Cardiac muscle cell (in vitro differentiated cells and primary cell): ENCODE measurements at regions not wholly inside any gene's neighbourhood (a gene's known extent, or its start where the extent isn't known, plus 50 kb on each side); places are given as distances from the start of the nearest gene placed in this dataset.

Experiments used
- DNase-seq, 2 donors: peaks; one replicate each; pipeline versions ENCODE4 v3.0.0 to v3.0.0-alpha.2; 2010 to 2017; ENCODE audit warnings: low read depth in 1 of 2, low spot score in 1 of 2
- H3K27ac ChIP-seq: fragments of 200-600 bp; sonication (generic); 2 replicates; pipeline ENCODE4 v1.5.1; 2016
- H3K27me3 ChIP-seq: fragments of 200-600 bp; sonication (generic); 2 replicates; pipeline ENCODE4 v1.6.0; 2016; ENCODE audit warnings: control low read depth
- H3K36me3 ChIP-seq: fragments of 200-600 bp; sonication (generic); 2 replicates; pipeline ENCODE4 v1.5.1; 2016; ENCODE audit warnings: control low read depth
- H3K4me1 ChIP-seq: fragments of 200-600 bp; sonication (generic); 2 replicates; pipeline ENCODE4 v1.8.1; 2017; ENCODE audit warnings: low read depth, mild to moderate bottlenecking, mixed run types
- H3K4me3 ChIP-seq: fragments of 200-600 bp; sonication (generic); 2 replicates; pipeline ENCODE4 v1.5.1; 2016; ENCODE audit warnings: mild to moderate bottlenecking
- H3K9me3 ChIP-seq: fragments of 200-600 bp; sonication (generic); 2 replicates; pipeline ENCODE4 v1.5.1; 2017; ENCODE audit warnings: low read depth, mild to moderate bottlenecking, control low read depth
- TF ChIP-seq, protein P1 (sequence below): IDR thresholded peaks from 2 replicates; pipeline ENCODE4 v1.5.1; 2012; ENCODE audit warnings: low read depth, mild to moderate bottlenecking, low read length

DNA sequence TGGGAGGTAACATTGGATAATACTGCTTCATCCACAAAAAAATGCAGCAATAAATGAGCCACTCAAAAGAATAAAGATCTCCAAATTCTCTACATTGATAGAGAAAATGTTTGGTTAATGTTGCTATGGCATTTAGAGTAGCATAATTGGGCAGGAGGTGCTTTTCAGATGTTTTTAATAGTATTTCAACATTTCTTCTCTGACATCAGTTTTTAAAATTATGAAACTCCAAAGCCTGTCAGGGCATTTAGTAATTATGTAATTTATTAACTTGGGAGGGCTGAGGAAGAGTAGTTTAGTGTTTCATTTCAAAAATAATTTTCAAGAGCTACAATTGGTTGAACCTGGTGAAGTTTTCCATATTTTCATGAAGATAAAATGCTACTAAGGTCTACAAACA, 211.3 kb upstream of the INTU start:
- no peaks in the 10 kb centered on the region for H3K36me3 ChIP-seq
- H3K4me3 ChIP-seq, result no peak overlapping the region
- no peaks in the 10 kb centered on the region for H3K9me3 ChIP-seq
- TF ChIP-seq, protein P1, sequence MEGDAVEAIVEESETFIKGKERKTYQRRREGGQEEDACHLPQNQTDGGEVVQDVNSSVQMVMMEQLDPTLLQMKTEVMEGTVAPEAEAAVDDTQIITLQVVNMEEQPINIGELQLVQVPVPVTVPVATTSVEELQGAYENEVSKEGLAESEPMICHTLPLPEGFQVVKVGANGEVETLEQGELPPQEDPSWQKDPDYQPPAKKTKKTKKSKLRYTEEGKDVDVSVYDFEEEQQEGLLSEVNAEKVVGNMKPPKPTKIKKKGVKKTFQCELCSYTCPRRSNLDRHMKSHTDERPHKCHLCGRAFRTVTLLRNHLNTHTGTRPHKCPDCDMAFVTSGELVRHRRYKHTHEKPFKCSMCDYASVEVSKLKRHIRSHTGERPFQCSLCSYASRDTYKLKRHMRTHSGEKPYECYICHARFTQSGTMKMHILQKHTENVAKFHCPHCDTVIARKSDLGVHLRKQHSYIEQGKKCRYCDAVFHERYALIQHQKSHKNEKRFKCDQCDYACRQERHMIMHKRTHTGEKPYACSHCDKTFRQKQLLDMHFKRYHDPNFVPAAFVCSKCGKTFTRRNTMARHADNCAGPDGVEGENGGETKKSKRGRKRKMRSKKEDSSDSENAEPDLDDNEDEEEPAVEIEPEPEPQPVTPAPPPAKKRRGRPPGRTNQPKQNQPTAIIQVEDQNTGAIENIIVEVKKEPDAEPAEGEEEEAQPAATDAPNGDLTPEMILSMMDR, result no peak
- H3K4me1 ChIP-seq, result no peaks in the 10 kb centered on the region
- no peak for DNase-seq
- no peaks in the 10 kb centered on the region for H3K27me3 ChIP-seq
- no peak overlapping the region for H3K27ac ChIP-seq

- Histone ChIP-seq H3K27me3 (no peaks in the 10 kb centered on the region), H3K36me3 (no peaks in the 10 kb centered on the region), H3K9me3 (no peaks in the 10 kb centered on the region), H3K4me3 (no peak overlapping the region), H3K27ac (no peak overlapping the region), H3K4me1 (no peaks in the 10 kb centered on the region)
- TF ChIP-seq, protein P1, result no peak
- no peak for DNase-seq
These were observed 207.4 kb upstream of the INTU start for GRCh38 chr4:127425202-127425845.

GRCh38 chr4:127425851-127426250, 206.9 kb upstream of the INTU start:
- Histone ChIP-seq H3K4me1 (no peaks in the 10 kb centered on the region), H3K27ac (no peak overlapping the region), H3K36me3 (no peaks in the 10 kb centered on the region), H3K9me3 (no peaks in the 10 kb centered on the region), H3K27me3 (no peaks in the 10 kb centered on the region), H3K4me3 (no peak overlapping the region)
- TF ChIP-seq, protein P1, result no peak
- no peak for DNase-seq

- DNase-seq, result no peak
- H3K27ac ChIP-seq, result no peak overlapping the region
- TF ChIP-seq, protein P1, result no peak
- H3K36me3 ChIP-seq, result no peaks in the 10 kb centered on the region
- no peaks in the 10 kb centered on the region for H3K9me3 ChIP-seq
- no peak overlapping the region for H3K4me3 ChIP-seq
- H3K27me3 ChIP-seq, result no peaks in the 10 kb centered on the region
- H3K4me1 ChIP-seq, result no peaks in the 10 kb centered on the region
These were observed 191.2 kb upstream of the INTU start for GRCh38 chr4:127441571-127441970.

DNA sequence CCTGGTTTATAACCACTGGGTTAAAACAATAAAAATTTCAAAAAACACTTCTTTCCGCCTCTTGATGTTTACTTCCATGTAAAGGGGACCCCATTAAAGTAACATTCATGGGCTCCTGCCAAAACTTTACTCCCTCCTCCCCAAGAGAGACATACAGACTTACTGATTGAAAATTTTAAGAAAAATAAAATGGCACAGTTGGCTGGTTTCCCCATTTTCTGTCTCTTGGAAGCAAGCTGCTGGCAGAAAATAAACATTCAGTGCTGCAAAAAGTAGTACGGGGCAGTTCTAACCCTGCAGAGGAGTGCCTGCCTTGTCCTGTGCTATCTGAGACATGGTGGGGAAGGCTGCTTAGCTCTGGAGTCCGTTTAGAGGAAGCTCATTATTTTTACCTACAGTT, 187.3 kb upstream of the INTU start:
- H3K9me3 ChIP-seq, result no peaks in the 10 kb centered on the region
- no peak for DNase-seq
- H3K4me1 ChIP-seq, result no peaks in the 10 kb centered on the region
- H3K4me3 ChIP-seq, result no peak overlapping the region
- TF ChIP-seq, protein P1, result no peak
- H3K36me3 ChIP-seq, result no peaks in the 10 kb centered on the region
- no peak overlapping the region for H3K27ac ChIP-seq
- no peaks in the 10 kb centered on the region for H3K27me3 ChIP-seq

- Histone ChIP-seq H3K4me3 (no peak overlapping the region), H3K36me3 (no peaks in the 10 kb centered on the region), H3K27ac (no peak overlapping the region), H3K4me1 (no peaks in the 10 kb centered on the region), H3K27me3 (no peaks in the 10 kb centered on the region), H3K9me3 (no peaks in the 10 kb centered on the region)
- peak in 1 of 2 donors; percentile 2 for DNase-seq
- TF ChIP-seq, protein P1, result no peak
These were observed 186.3 kb upstream of the INTU start for GRCh38 chr4:127446427-127446885.
